ENCODE measurements at regions not wholly inside any gene's neighbourhood (a gene's known extent, or its start where the extent isn't known, plus 50 kb on each side); places are given as distances from the start of the nearest gene placed in this dataset.

GRCh38 chr15:61682891-61683735, 377.1 kb downstream of the VPS13C start:
- no peak for TF ChIP-seq POLR2A (IDR thresholded peaks at IDR 0.05)
- peak; percentile 22 for TF ChIP-seq POLR2AphosphoS5 (IDR thresholded peaks at IDR 0.05)
- TF ChIP-seq CTCF (IDR thresholded peaks at IDR 0.05): no peak
- Histone ChIP-seq H3K36me3 (no peaks in the 10 kb centered on the region), H3K4me1 (replicated peaks) (peaks cover 3% of the 10 kb centered on the region), H3K4me3 (no peak overlapping the region), H3K27me3 (replicated peaks; ENCODE audit: insufficient read depth) (no peaks in the 10 kb centered on the region), H3K9me3 (no peaks in the 10 kb centered on the region), H3K27ac (no peak overlapping the region)
- no peak for DNase-seq (ENCODE audit: low spot score)
- intact Hi-C loops (cut with DNase I): no loop called here
- WGBS: 54% methylated on average over 6 of the region's 6 CpGs

DNA sequence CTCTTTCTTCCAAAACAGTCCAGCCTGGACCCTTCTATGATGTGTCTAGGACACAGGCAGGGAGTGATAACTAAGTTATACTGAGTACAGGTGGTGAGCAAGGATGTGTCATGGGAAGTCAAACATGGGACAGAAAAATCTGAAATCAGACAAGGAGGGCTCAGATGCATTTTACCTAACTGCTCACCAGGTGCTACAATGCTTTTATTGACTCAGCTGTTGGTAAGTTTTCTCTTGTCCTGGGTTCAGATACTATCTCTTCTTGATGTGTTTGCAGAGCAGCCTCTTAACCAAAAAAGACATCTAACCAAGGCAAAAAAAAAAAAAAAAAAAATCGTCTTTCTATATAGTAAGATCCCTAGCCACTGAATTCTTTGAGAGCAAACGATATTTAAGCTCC, 378.6 kb downstream of the VPS13C start:
- Histone ChIP-seq H3K36me3 (no peaks in the 10 kb centered on the region), H3K9me3 (no peaks in the 10 kb centered on the region), H3K4me3 (no peak overlapping the region), H3K4me1 (replicated peaks) (peaks cover 3% of the 10 kb centered on the region), H3K27ac (no peak overlapping the region), H3K27me3 (replicated peaks; ENCODE audit: insufficient read depth) (no peaks in the 10 kb centered on the region)
- WGBS: 32% methylated on average over 2 of the region's 2 CpGs
- no peak for TF ChIP-seq POLR2AphosphoS5 (IDR thresholded peaks at IDR 0.05)
- no peak for DNase-seq (ENCODE audit: low spot score)
- intact Hi-C loops (cut with DNase I): no loop called here

DNA sequence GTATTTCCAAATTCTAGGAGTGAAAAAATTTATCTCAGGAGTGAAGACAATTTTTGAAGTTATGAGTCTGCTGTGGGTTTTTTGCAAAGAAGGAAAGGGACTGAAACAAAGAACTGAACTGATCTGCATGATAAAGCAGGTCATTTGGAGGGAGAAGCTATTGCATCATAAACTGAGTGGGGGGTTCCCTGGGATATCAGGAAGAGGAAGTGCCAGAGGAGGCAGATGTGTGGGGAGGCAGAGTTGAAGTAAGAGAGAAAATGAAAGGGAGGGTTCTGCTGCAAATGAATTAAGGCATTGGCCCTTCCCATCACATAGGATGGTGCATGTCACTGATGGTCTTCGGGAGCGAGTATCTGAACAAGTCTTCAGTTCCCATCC, 379.2 kb downstream of the VPS13C start:
- Histone ChIP-seq H3K4me1 (replicated peaks) (peaks cover 3% of the 10 kb centered on the region), H3K4me3 (no peak overlapping the region), H3K27ac (no peak overlapping the region), H3K27me3 (replicated peaks; ENCODE audit: insufficient read depth) (no peaks in the 10 kb centered on the region), H3K9me3 (no peaks in the 10 kb centered on the region), H3K36me3 (no peaks in the 10 kb centered on the region)
- no peak for TF ChIP-seq POLR2AphosphoS5 (IDR thresholded peaks at IDR 0.05)
- TF ChIP-seq CTCF (IDR thresholded peaks at IDR 0.05): no peak
- TF ChIP-seq POLR2A (IDR thresholded peaks at IDR 0.05): no peak
- no peak for DNase-seq (ENCODE audit: low spot score)
- 97% methylated on average over 2 of the region's 2 CpGs for WGBS
- intact Hi-C loops (cut with DNase I): no loop called here

GRCh38 chr15:61680260-61681037, 379.8 kb downstream of the VPS13C start:
- DNase-seq (ENCODE audit: low spot score): no peak
- Histone ChIP-seq H3K4me1 (replicated peaks) (peaks cover 3% of the 10 kb centered on the region), H3K4me3 (no peak overlapping the region), H3K36me3 (no peaks in the 10 kb centered on the region), H3K27ac (no peak overlapping the region), H3K27me3 (replicated peaks; ENCODE audit: insufficient read depth) (no peaks in the 10 kb centered on the region), H3K9me3 (no peaks in the 10 kb centered on the region)
- intact Hi-C loops (cut with DNase I): no loop called here
- no peak for TF ChIP-seq POLR2AphosphoS5 (IDR thresholded peaks at IDR 0.05)
- WGBS: 85% methylated on average over 4 of the region's 4 CpGs

DNA sequence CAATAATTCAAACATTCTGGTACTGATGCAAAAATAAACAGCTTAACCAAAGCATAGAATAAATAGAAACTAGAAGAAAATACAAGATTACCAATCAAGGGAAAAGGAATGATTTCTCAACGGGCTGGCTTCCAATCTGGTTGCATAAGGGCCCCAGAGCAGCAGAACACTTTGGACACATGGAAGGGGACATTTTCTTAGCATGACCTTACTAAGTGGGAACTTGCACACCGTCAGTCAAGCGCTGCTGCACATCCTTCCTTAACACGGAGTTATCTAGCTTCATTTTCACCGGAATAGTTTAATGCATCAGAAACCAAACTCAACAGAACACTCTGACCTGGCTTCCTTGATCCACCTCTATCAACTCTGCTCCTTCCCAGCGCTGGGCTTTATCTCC, 388.5 kb downstream of the VPS13C start:
- no peak for DNase-seq (ENCODE audit: low spot score)
- H3K4me1 ChIP-seq (replicated peaks): no peaks in the 10 kb centered on the region
- intact Hi-C loops (cut with DNase I): no loop called here
- no peaks in the 10 kb centered on the region for H3K36me3 ChIP-seq
- no peaks in the 10 kb centered on the region for H3K27me3 ChIP-seq (replicated peaks; ENCODE audit: insufficient read depth)
- 75% methylated on average over 6 of the region's 6 CpGs for WGBS
- no peaks in the 10 kb centered on the region for H3K9me3 ChIP-seq
- TF ChIP-seq CTCF (IDR thresholded peaks at IDR 0.05): no peak
- TF ChIP-seq POLR2A (IDR thresholded peaks at IDR 0.05): no peak
- no peak for TF ChIP-seq POLR2AphosphoS5 (IDR thresholded peaks at IDR 0.05)
- H3K4me3 ChIP-seq: no peak overlapping the region
- H3K27ac ChIP-seq: no peak overlapping the region
